HG03060 (cell line): ENCODE measurements at regions not wholly inside any gene's neighbourhood (a gene's known extent, or its start where the extent isn't known, plus 50 kb on each side); places are given as distances from the start of the nearest gene placed in this dataset.
"Not testable (repeated sequence)": the region's sequence is repeated elsewhere in the genome, so short reads cannot be mapped to it uniquely, and the experiment has no call there.

ENCODE experiments used
- ATAC-seq: cut with Tn5 transposase; IDR thresholded peaks from one replicate; pipeline ENCODE4 v1.9.1; 2021; ENCODE audit warnings: low read depth, moderate number of reproducible peaks; ENCODE audit not compliant: unreplicated experiment

DNA sequence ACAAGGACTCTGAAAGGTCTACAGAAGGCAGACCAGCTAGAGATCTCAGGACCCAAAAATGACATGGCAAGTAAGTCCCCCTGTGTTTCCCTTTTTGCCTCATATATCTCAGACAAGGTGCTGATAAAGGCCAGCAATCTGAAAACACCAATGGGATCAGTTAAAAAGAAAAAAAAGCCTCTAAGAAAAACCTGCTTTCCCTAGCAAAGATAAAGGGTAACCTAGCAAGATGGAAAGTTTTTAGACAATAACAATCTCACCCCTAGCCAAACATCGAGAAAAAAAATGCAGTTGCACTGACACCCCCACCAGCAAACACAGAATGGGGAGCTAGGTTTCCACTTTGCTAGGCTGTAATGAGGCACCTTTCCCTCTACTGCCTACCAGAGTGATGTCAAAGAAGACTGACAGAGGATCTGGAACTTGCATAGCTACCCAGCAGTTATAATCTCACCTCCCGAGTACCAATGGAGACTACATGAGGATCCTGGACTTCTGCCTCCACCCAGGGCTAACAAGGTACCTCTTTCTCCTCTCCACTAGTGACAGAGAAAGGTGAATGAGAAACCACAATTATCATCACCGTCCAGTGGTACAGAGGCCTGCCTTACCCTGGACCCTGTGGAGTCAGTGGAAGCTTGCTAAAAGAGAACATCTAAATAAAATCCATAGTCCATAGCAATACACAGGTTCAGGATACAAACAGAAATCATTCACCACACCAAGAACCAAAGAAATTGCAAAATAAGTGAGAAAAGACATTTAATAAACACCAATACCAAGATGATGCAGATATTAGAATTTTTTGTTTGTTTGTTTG is 240.8 kb downstream of the ARHGAP12 start:
- no peak for ATAC-seq

- ATAC-seq = no peak
Observed at GRCh38 chr10:31686599-31686998, 242.0 kb downstream of the ARHGAP12 start.

DNA sequence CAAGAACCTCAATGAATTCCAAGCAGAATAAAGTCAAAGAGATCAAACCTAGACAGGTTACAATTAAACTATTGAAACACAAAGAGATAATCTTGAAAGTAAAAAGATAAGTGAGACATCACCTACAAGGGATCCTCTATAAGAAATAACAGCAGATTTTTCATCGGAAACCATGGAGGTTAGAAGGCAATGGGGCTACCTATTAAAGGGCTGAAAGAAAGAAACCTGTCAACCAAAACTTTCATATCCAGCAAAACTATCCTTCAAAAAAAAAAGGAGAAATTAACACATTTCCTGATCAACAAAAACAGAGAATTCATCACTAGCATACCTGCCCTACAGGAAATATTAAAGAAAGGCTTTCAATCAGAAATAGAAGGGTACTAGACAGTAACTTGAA is 244.9 kb downstream of the ARHGAP12 start:
- ATAC-seq = no peak

GRCh38 chr10:31679936-31680335 is 248.7 kb downstream of the ARHGAP12 start:
- ATAC-seq = no peak

GRCh38 chr10:31678575-31679516 is 249.8 kb downstream of the ARHGAP12 start:
- ATAC-seq = no peak

DNA sequence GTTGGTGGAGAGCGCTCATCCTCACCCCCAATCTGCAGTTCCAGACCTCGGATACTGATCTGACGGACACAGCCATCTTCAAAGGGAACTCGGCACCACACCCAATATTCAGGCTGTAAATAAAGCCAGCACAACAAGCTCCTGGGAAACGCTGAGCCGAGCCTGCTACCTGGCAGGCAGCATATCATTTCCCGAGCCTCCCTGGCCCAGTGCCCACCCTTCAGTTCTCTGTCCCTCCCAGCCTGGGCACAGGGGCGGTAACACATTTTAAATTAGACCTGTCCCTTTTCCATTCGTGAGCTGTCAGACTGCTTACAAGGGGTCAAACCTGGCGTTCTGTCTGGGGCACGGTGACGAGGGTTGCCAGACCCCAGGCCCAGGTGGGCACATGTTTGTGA is 250.5 kb downstream of the ARHGAP12 start:
- no peak for ATAC-seq

DNA sequence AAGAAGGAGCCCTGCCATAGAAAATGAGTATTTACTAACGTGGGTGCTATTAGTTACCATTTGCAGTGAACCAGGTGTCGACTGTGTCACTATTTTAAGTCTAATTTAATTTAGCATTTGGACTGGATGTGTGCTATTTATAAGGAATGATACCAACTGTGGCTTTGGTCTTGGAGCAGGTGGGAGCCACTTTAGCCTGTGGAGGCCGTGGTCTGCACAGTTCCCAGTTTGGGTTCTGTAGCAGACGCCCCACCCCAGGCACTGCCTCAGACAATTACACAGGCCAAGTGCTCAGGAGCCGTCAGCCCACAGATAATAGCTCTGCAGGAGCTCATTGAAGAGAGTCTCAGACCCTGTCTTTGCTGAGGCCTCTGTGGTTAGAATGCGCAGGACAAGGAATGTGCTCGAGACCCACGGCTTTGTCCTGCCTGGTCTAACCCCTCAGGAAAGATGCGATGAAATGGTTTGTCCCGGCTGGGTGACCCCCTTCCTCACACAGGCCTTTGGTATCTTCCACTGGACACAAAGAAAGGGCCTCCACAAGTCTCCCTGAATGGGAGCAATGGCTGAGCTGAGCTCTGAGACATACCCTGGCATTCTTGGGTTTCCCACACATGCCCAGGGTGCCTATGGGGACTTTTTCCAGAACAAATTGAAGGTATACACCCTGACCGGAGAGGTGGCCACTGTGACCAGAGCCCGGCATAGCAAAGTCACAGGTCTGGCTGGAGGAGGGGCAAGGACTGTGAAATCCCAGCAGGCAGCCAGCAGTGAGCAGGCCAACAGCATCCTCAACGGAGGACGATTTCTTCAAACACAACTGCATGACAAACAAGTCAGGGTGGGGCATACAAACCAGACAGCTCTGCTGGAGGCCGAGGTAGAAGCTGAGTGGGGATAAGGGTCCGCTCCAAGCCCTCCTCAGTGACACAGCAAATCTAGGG is 251.2 kb downstream of the ARHGAP12 start:
- no peak for ATAC-seq

DNA sequence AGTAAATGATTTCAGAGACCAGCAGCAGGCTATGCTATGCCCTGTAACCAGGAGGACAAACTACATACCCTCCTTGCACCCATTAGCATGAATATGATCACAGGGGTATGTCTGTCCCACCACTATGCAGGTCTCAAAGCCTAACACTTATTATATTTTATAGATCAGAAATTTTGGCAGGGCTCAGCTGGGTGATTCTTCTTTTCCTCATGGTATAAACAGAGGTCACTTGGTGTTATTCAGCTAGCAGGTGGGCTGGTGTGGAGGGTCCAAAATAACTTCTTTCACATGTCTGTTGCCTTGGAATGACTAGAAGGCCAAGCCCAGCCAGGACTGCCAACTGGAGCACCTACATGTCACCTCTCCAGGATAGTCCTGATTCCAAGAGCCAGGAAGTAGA is 252.9 kb downstream of the ARHGAP12 start:
- no peak for ATAC-seq

DNA sequence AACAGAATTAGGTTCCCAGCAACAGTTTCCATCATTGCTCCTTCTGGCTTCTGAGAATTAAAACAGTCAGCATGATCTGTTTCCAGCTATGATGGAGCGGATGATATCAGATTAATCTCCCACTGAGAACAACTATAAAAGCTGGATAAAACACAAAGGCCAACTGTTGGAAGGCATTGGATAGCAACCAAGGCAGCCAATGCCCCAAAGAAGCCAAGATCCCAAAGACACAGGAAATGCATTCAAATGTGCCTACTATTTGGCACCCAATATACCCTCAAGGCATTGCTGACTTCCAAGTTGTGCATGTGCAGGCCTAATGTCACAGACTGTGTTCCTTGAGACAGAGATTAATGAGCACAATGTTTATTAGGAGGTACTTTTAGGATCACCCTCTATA is 259.3 kb downstream of the ARHGAP12 start:
- ATAC-seq = no peak

GRCh38 chr10:31668326-31668725 is 260.3 kb downstream of the ARHGAP12 start:
- no peak for ATAC-seq

DNA sequence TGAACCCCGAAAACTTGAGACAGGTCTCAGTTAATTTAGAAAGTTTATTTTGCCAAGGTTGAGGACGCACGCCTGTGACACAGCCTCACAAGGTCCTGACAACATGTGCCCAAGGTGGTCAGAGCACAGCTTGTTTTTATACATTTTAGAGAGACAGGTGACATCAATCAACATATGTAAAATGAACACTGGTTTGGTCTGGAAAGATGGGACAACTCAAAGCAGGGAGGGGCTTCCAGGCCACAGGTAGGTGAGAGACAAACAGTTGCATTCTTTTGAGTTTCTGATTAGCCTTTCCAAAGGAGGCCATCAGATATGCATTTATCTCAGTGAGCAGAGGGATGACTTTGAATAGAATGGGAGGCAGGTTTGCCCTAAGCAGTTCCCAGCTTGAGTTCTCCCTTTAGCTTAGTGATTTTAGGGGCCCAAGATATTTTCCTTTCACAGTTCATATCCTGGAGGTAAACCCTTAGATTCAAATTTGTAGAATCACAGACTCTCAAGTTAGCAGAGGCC is 262.8 kb downstream of the ARHGAP12 start:
- ATAC-seq = not testable (repeated sequence)

- ATAC-seq = no peak
Observed at GRCh38 chr10:31664803-31665202, 263.8 kb downstream of the ARHGAP12 start.

DNA sequence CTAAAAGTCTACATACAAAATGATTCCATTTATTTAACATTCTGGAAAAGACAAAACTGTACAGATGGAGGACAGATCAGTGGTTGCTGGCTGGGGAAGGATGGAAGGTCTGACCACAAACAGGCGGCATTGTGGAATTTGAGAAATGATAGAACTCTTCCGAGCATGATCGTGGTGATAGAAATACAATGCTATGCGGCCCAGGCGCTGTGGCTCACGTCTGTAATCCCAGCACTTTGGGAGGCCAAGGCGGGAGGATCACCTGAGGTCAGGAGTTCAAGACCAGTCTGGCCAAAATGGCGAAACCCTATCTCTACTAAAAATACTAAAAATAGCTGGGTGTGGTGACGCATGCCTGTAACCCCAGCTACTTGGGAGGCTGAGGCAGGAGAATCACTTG is 264.6 kb downstream of the ARHGAP12 start:
- not testable (repeated sequence) for ATAC-seq

DNA sequence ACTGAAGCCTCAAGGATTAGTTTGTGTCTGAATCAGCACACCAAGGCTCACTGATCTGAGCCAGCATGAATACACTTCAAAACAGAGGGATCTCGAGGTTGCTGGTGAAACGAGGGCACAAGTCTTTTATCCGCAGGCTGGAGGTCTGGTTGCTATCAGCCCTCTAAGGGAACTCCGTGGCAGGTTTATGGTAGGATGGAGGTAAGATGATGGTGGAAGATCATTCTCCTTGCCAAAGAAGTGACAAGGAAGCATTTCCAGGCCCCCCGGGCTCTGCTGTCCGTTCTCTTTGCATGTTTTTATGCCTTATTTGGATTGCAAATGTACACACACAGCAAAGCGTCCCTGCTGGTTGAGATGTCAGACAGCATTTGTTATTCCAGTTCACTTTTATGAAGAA is 268.3 kb downstream of the ARHGAP12 start:
- ATAC-seq = no peak

- ATAC-seq = no peak
Observed at GRCh38 chr10:31659665-31660064, 269.0 kb downstream of the ARHGAP12 start.

- no peak for ATAC-seq
Observed at GRCh38 chr10:31657434-31657872, 271.2 kb downstream of the ARHGAP12 start.

- no peak for ATAC-seq
Observed at GRCh38 chr10:31656851-31657433, 271.7 kb downstream of the ARHGAP12 start.

- ATAC-seq = no peak
Observed at GRCh38 chr10:31652038-31652437, 276.6 kb downstream of the ARHGAP12 start.

- no peak for ATAC-seq
Observed at GRCh38 chr10:31650010-31650409, 278.6 kb downstream of the ARHGAP12 start.

- no peak for ATAC-seq
Observed at GRCh38 chr10:31648966-31649365, 279.7 kb downstream of the ARHGAP12 start.
